HCT116 (cell line): ENCODE measurements at regions not wholly inside any gene's neighbourhood (a gene's known extent, or its start where the extent isn't known, plus 50 kb on each side); places are given as distances from the start of the nearest gene placed in this dataset.

Experiments
- ATAC-seq: fragments of 200-7000 bp; cut with Tn5 transposase; 2 replicates; pipeline ENCODE4 v1.9.1; 2020; ENCODE audit warnings: mild to moderate bottlenecking, moderate library complexity
- BruUV-seq: library from RNA; stranded (reverse); fragments of 400-500 nt; replicated peaks from 2 replicates; lab custom pipeline; 2021; lab: Mats Ljungman, UMichigan
- CTCF ChIA-PET: fragments of 300-600 bp; sonication (Branson Sonifier 250); formaldehyde crosslinking; loops from one replicate; lab custom pipeline; 2021; ENCODE audit warnings: antibody characterized with exemption; lab: Charles Lee
- POLR2A ChIA-PET: fragments of 300-600, 350-600 bp; sonication (Branson Sonifier 250); formaldehyde crosslinking; loops from one replicate; lab custom pipeline; 2021; ENCODE audit warnings: antibody characterized with exemption; lab: Charles Lee
- RAD21 ChIA-PET, 2 experiments: fragments of 300-600 bp; sonication (Branson Sonifier 250); formaldehyde crosslinking; loops; one replicate each; lab custom pipeline; 2023; ENCODE audit warnings: low total read pairs in 2 of 2; ENCODE audit not compliant: uncharacterized antibody in 2 of 2, unreplicated experiment in 2 of 2, low non-redundant PET in 1 of 2; lab: Charles Lee
- DNase-seq: peaks from one replicate; pipeline ENCODE4 v3.0.0-alpha.2; 2010; ENCODE audit warnings: low read depth, low spot score
- H2AFZ ChIP-seq: fragments of 200-600 bp; shearing (Covaris generic), sonication (generic); 2 replicates; pipeline ENCODE4 v1.6.1; 2017; ENCODE audit warnings: low read depth, mixed run types, mixed read lengths, antibody characterized with exemption, low read length; ENCODE audit not compliant: poor library complexity, severe bottlenecking
- H3K27ac ChIP-seq: 2 replicates; pipeline ENCODE4 v1.5.1; 2012; ENCODE audit warnings: low read depth, low read length
- H3K27me3 ChIP-seq: fragments of 200-600 bp; sonication (generic); 2 replicates; pipeline ENCODE4 v1.6.1; 2016; ENCODE audit warnings: mixed run types, low read length, mixed read lengths; ENCODE audit not compliant: insufficient read depth
- H3K36me3 ChIP-seq, 2 experiments: fragments of 200-500 bp in 1 of 2; fragments of 200-600 bp in 1 of 2; sonication (Bioruptor generic) in 1 of 2; sonication (generic) in 1 of 2; 2 replicates each; pipeline versions ENCODE4 v1.5.1 to v1.6.1; 2014 to 2016; ENCODE audit warnings: low read length in 2 of 2, inconsistent platforms in 1 of 2, mixed read lengths in 1 of 2, mixed run types in 1 of 2; ENCODE audit not compliant: insufficient read depth in 2 of 2, control insufficient read depth in 1 of 2
- H3K4me1 ChIP-seq, 2 experiments: fragments of 200-600 bp in 1 of 2; sonication (generic) in 1 of 2; 2 replicates each; pipeline versions ENCODE4 v1.5.1 to v1.6.1; 2012 to 2017; ENCODE audit warnings: low read length in 2 of 2, inconsistent platforms in 1 of 2, mild to moderate bottlenecking in 1 of 2, mixed read lengths in 1 of 2, mixed run types in 1 of 2, moderate library complexity in 1 of 2; ENCODE audit not compliant: insufficient read depth in 2 of 2, control insufficient read depth in 1 of 2
- H3K4me2 ChIP-seq: fragments of 200-600 bp; sonication (generic); 2 replicates; pipeline ENCODE4 v1.6.1; 2017; ENCODE audit warnings: mixed run types, low read length, mixed read lengths
- H3K4me3 ChIP-seq, 2 experiments: fragments of 200-600 bp in 1 of 2; sonication (generic) in 1 of 2; replicated peaks in 1 of 2; 2 replicates each; pipeline ENCODE4 v1.5.1; 2011 to 2016; ENCODE audit warnings: low read length in 2 of 2, control low read depth in 1 of 2, low read depth in 1 of 2, mild to moderate bottlenecking in 1 of 2, mixed read lengths in 1 of 2, mixed run types in 1 of 2
- H3K79me2 ChIP-seq: fragments of 200-600 bp; sonication (generic); 2 replicates; pipeline ENCODE4 v1.6.1; 2017; ENCODE audit warnings: mild to moderate bottlenecking, mixed run types, low read length, moderate library complexity, mixed read lengths; ENCODE audit not compliant: insufficient read depth
- H3K9ac ChIP-seq: fragments of 200-600 bp; sonication (generic); 2 replicates; pipeline ENCODE4 v1.6.1; 2016; ENCODE audit warnings: low read length, mixed read lengths
- H3K9me2 ChIP-seq: fragments of 200-600 bp; sonication (generic), shearing (Covaris generic); 2 replicates; pipeline ENCODE4 v1.6.1; 2017; ENCODE audit warnings: mixed run types, mild to moderate bottlenecking, moderate library complexity; ENCODE audit not compliant: insufficient read depth
- H3K9me3 ChIP-seq, 2 experiments: fragments of 200-500 bp in 1 of 2; fragments of 200-600 bp in 1 of 2; sonication (Bioruptor generic) in 1 of 2; sonication (generic) in 1 of 2; 2 replicates each; pipeline ENCODE4 v1.6.1; 2014 to 2017; ENCODE audit warnings: low read length in 2 of 2, mixed read lengths in 2 of 2, inconsistent platforms in 1 of 2, low read depth in 1 of 2, mild to moderate bottlenecking in 1 of 2, mixed run types in 1 of 2, moderate library complexity in 1 of 2; ENCODE audit not compliant: control insufficient read depth in 1 of 2, insufficient read depth in 1 of 2
- H4K20me1 ChIP-seq: fragments of 200-600 bp; sonication (generic), shearing (Covaris generic); 2 replicates; pipeline ENCODE4 v1.6.1; 2017; ENCODE audit warnings: mixed run types, mild to moderate bottlenecking, moderate library complexity; ENCODE audit not compliant: insufficient read depth
- CBX3 ChIP-seq: IDR thresholded peaks from 2 replicates; pipeline ENCODE4 v1.6.1; 2012; ENCODE audit warnings: low read depth
- EGR1 ChIP-seq: IDR thresholded peaks from 2 replicates; pipeline ENCODE4 v1.6.1; 2012; ENCODE audit warnings: low read depth
- ELF1 ChIP-seq: IDR thresholded peaks from 2 replicates; pipeline ENCODE4 v1.6.1; 2012; ENCODE audit warnings: low read depth, borderline replicate concordance
- EZH2phosphoT487 ChIP-seq: fragments of 200-600 bp; IDR thresholded peaks from 2 replicates; pipeline ENCODE4 v1.6.1; 2018; ENCODE audit warnings: antibody characterized with exemption, borderline replicate concordance
- FOSL1 ChIP-seq: IDR thresholded peaks from 2 replicates; pipeline ENCODE4 v1.6.1; 2012; ENCODE audit warnings: low read depth
- JUND ChIP-seq: IDR thresholded peaks from 2 replicates; pipeline ENCODE4 v1.6.1; 2012
- POLR2A ChIP-seq: IDR thresholded peaks from 2 replicates; pipeline ENCODE4 v1.7.0; 2011; ENCODE audit warnings: borderline replicate concordance; ENCODE audit not compliant: insufficient read depth, insufficient read length; ENCODE audit errors: extremely low read depth
- RAD21 ChIP-seq: IDR thresholded peaks from 2 replicates; pipeline ENCODE4 v1.6.1; 2012; ENCODE audit warnings: low read depth, mild to moderate bottlenecking
- SRF ChIP-seq: IDR thresholded peaks from 2 replicates; pipeline ENCODE4 v1.6.1; 2012; ENCODE audit warnings: low read depth
- YY1 ChIP-seq: IDR thresholded peaks from 2 replicates; pipeline ENCODE4 v1.6.1; 2011; ENCODE audit warnings: low read length, low read depth, moderate library complexity, mild to moderate bottlenecking; ENCODE audit not compliant: insufficient replicate concordance; ENCODE audit errors: extremely low read depth
- ZFX ChIP-seq: fragments of 450-650 bp; IDR thresholded peaks from 2 replicates; pipeline ENCODE4 v1.6.1; 2017
- ZNF274 ChIP-seq: fragments of 200-500 bp; sonication (Bioruptor generic); IDR thresholded peaks from 2 replicates; pipeline ENCODE4 v1.6.1; 2014; ENCODE audit warnings: mild to moderate bottlenecking, low read depth, low read length, inconsistent platforms
- intact Hi-C: fragments of 100-400 bp; cut with micrococcal nuclease; formaldehyde crosslinking; loops from 2 replicates; pipeline ENCODE4 v1.10.0; 2022
- TF ChIP-seq, protein P1 (sequence below): IDR thresholded peaks from 2 replicates; pipeline ENCODE4 v1.6.1; 2012; ENCODE audit warnings: low read depth

DNA sequence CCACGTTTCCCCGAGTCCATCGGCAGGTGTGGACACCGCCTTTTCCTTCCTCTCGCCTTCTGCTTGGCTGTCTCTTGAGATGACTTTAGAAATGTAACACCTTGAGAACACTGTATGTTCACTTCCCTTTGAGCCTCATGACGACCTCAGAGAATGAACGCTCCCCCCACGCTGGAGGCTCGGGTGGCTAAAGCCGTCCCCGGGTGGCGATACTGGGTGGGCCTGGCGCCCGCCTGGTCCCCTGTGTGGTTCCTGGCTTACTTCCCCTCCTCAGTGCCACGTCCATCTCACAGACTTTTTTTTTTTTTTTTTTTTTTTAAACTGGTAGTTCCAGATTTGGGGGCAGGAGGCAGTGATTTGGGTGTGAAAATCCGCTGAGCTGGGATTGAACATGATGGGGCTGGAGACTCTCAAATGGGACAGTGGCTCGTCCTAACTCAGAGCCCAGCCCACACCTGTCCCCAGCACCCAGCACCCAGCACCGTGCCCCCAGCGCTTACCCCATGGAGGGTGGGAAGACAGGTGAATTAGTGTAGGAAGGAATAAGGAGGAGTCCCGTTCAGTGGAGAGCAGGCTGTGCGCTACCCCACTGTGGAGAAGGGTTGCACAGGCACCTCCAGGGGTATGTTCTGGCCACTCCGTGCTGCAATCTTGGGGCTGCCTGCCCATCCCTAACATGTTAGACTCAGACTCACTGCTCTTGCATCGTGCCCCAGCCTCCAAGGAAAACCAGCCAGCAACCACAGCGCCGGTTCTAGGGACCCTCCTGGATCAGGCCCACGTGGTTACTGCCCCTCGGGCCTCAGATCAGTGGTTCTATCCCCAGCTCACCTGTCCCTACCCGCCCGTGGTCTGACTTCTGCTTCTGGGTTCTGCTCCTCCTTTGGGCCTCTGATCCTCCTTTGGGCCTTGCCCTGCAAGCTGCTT, 174.0 kb downstream of the ASB1 start:
- no peaks in the 10 kb centered on the region for H3K79me2 ChIP-seq
- no peaks in the 10 kb centered on the region for H3K36me3 ChIP-seq
- H3K27me3 ChIP-seq: no peaks in the 10 kb centered on the region
- ChIA-PET POLR2A (no interaction called here), CTCF (interaction anchor here (0.9 kb wide), 1 partner anchor 18 kb away, joined by 3 read pairs; no protein-coding TSS in a partner anchor), RAD21 (no interaction called here)
- no peaks in the 10 kb centered on the region for H3K9me2 ChIP-seq
- no peak overlapping the region for H2AFZ ChIP-seq
- H3K4me3 ChIP-seq: no peak overlapping the region
- H4K20me1 ChIP-seq: no peaks in the 10 kb centered on the region
- peaks cover 0 to 9% of the 10 kb centered on the region in 2 experiments; a peak in 2 of 4 replicates for H3K9me3 ChIP-seq
- intact Hi-C loops: no loop called here
- peaks cover 26 to 38% of the 10 kb centered on the region in 2 experiments for H3K4me1 ChIP-seq
- no peak overlapping the region for H3K9ac ChIP-seq
- ATAC-seq: no peak
- TF ChIP-seq SRF: no peak
- TF ChIP-seq FOSL1: no peak
- TF ChIP-seq ZNF274: no peak
- TF ChIP-seq, protein P1, sequence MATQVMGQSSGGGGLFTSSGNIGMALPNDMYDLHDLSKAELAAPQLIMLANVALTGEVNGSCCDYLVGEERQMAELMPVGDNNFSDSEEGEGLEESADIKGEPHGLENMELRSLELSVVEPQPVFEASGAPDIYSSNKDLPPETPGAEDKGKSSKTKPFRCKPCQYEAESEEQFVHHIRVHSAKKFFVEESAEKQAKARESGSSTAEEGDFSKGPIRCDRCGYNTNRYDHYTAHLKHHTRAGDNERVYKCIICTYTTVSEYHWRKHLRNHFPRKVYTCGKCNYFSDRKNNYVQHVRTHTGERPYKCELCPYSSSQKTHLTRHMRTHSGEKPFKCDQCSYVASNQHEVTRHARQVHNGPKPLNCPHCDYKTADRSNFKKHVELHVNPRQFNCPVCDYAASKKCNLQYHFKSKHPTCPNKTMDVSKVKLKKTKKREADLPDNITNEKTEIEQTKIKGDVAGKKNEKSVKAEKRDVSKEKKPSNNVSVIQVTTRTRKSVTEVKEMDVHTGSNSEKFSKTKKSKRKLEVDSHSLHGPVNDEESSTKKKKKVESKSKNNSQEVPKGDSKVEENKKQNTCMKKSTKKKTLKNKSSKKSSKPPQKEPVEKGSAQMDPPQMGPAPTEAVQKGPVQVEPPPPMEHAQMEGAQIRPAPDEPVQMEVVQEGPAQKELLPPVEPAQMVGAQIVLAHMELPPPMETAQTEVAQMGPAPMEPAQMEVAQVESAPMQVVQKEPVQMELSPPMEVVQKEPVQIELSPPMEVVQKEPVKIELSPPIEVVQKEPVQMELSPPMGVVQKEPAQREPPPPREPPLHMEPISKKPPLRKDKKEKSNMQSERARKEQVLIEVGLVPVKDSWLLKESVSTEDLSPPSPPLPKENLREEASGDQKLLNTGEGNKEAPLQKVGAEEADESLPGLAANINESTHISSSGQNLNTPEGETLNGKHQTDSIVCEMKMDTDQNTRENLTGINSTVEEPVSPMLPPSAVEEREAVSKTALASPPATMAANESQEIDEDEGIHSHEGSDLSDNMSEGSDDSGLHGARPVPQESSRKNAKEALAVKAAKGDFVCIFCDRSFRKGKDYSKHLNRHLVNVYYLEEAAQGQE: no peak
- no peak for TF ChIP-seq EZH2phosphoT487
- no peak for TF ChIP-seq ZFX
- TF ChIP-seq CBX3: no peak
- no peak for TF ChIP-seq RAD21
- no peak for TF ChIP-seq YY1
- TF ChIP-seq ELF1: no peak
- TF ChIP-seq POLR2A: no peak
- TF ChIP-seq JUND: no peak
- TF ChIP-seq EGR1: no peak
- no peak for DNase-seq
- BruUV-seq: no TSS peak
- no peak overlapping the region for H3K27ac ChIP-seq
- H3K4me2 ChIP-seq: no peak overlapping the region
